GM10266 (cell line): ENCODE measurements at regions not wholly inside any gene's neighbourhood (a gene's known extent, or its start where the extent isn't known, plus 50 kb on each side); places are given as distances from the start of the nearest gene placed in this dataset.

Experiments
- DNase-seq: peaks from one replicate; pipeline ENCODE4 v3.0.0; 2012; ENCODE audit errors: extremely low spot score
- CTCF ChIP-seq: IDR thresholded peaks from 2 replicates; pipeline ENCODE4 v1.5.1; 2012; ENCODE audit warnings: mild to moderate bottlenecking, low read depth; ENCODE audit not compliant: control insufficient read depth, insufficient read depth; ENCODE audit errors: missing control alignments

DNA sequence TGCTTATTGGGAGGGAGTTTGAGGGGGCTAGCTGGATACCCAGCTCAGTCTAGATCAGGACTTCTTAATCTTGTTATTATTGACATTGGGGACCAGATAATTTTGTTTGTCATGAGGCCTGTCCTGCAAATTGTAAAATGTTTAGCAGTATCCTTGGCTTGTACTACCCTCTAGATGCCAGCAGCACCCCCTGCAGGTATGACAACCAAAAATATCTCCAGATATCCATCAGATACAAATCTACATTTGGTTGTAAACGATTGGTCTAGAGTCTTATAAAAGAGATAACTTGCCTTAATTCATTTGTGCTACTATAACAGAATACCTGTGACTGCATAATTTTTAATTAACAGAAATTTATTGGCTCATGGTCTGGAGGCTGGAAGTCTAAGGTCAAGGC is 1232.2 kb downstream of the XPNPEP1 start:
- no peak for DNase-seq
- TF ChIP-seq CTCF, result no peak

DNA sequence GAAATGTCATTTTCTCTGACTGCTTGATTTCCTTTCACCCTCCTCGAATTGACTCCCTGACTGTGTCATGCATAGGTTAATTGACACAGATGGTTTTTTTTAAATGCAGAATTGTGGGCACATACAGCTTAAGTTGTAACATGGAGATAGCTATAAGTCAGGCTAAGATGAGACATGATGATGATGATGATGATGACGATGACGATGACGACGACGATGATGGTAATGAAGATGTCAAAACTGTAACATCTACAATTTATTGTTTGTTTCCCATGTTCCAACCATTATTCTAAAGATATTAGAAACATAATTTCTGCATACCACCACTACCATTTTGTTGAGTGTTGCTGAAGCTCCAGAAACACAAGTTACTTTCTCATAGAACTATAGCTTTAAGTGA is 1232.8 kb downstream of the XPNPEP1 start:
- DNase-seq, result no peak
- no peak for TF ChIP-seq CTCF

DNA sequence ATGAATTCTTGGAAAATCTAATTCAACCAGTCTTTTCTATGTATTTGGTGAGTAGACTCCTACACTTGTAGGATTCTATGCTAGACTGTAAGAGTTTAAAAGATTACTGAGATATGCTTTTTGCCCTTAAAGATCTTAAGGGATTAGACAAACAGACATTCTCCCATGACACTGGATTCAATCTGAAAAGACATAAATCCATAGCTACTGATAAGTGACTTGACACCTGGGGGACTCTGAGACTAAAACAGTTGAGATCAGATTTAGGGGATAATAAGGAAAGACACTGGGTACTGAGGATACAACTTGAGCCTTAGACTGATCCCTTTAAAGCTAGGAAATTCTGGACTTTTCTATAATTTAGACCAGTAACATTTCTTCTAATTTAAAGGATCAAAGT is 1233.4 kb downstream of the XPNPEP1 start:
- no peak for TF ChIP-seq CTCF
- no peak for DNase-seq

- TF ChIP-seq CTCF, result no peak
- no peak for DNase-seq
Measured at GRCh38 chr10:108688314-108688713, 1235.0 kb downstream of the XPNPEP1 start.

DNA sequence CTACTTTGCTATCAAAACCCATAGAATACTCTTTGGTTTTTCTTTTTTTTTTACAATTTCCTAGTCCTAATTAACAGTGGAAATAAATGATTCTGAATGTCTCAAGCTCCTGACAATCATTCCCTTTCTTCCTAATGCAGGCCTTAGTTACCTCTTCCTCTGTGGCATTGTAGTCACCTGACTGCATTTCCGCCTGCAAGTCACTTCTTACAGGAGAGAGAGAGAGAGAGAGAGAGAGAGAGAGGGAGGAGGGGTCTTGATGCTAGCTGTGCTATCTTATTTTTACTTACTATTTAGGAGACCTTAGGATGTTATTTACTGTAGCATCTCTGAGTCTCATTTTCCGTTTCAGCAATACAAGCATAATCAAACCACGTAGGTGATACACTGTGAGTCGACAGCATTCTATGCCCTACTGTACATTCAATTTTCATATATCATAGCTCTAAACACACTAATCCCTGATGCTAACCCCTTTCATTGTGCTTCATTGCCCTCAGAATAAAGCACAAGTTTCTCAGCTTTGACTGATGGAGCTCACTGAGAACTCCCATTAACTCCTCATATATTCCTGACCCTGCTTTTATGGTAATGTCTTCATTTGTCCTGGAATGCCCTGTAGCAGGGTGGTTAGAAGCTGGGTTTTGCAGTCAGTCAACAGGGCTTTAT is 1237.3 kb downstream of the XPNPEP1 start:
- TF ChIP-seq CTCF, result no peak
- DNase-seq, result no peak

GRCh38 chr10:108684431-108684830 is 1238.9 kb downstream of the XPNPEP1 start:
- TF ChIP-seq CTCF, result no peak
- DNase-seq, result no peak

- DNase-seq, result no peak
Measured at GRCh38 chr10:108673741-108674140, 1249.6 kb downstream of the XPNPEP1 start.

More at GRCh38 chr10:108673741-108674140, 1249.6 kb downstream of the XPNPEP1 start:
- no peak for TF ChIP-seq CTCF
